H7 (cell line): ENCODE measurements at regions not wholly inside any gene's neighbourhood (a gene's known extent, or its start where the extent isn't known, plus 50 kb on each side); places are given as distances from the start of the nearest gene placed in this dataset.

Experiments
- DNase-seq: peaks from one replicate; pipeline ENCODE4 v3.0.0; 2012
- H3K27me3 ChIP-seq: 2 replicates; pipeline ENCODE4 v1.6.0; 2011; ENCODE audit warnings: mild to moderate bottlenecking, low read length; ENCODE audit not compliant: control insufficient read depth, insufficient read depth
- H3K36me3 ChIP-seq: replicated peaks from 2 replicates; pipeline ENCODE4 v1.5.1; 2011; ENCODE audit warnings: low read length; ENCODE audit not compliant: control insufficient read depth, insufficient read depth
- H3K4me3 ChIP-seq: 2 replicates; pipeline ENCODE4 v1.5.1; 2011; ENCODE audit warnings: low read depth, mild to moderate bottlenecking, control low read depth, low read length, moderate library complexity; ENCODE audit not compliant: insufficient read depth

DNA sequence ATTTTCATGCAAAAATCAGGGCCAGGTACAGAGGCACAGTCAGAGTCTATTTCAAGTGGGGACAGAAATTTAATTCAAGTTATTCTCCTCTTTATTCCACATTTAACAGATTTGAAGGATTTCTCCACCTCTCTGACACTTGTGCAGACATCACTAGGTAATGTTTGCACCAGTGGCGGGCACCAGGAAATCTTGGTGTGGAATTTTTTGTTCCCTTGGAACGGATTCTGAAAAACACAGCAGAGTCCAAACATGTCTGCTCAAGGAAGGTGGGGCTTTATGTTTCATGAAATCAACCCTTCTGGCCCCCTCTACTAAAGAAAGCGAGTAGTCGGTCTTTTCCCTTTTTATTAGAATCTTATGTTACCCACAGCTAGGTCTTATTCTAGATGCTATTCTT lies 271.2 kb upstream of the MDFIC2 start:
- DNase-seq: no peak
- no peaks in the 10 kb centered on the region for H3K36me3 ChIP-seq
- no peaks in the 10 kb centered on the region for H3K27me3 ChIP-seq
- H3K4me3 ChIP-seq: no peak overlapping the region

DNA sequence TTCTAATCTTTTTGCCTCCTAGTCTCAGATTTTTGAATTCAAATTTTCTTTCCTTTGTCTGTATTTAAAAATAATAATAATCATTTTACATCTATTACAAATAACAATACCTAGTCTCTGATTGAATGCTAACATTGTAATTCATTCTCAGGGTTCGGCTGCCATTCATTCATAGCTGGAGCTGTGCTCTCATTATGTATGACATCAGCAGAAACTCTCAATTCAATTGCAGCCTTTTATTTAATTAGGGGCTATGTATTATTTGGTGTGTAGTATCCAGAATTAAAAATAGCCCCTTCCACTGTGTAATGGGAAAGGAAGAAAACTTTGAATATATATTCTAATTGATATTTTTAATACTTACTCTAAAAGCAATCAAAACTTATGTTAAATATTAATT lies 270.4 kb upstream of the MDFIC2 start:
- no peaks in the 10 kb centered on the region for H3K36me3 ChIP-seq
- H3K4me3 ChIP-seq: no peak overlapping the region
- no peak for DNase-seq
- H3K27me3 ChIP-seq: no peaks in the 10 kb centered on the region

- Histone ChIP-seq H3K36me3 (no peaks in the 10 kb centered on the region), H3K27me3 (no peaks in the 10 kb centered on the region), H3K4me3 (no peak overlapping the region)
- no peak for DNase-seq
Measured at GRCh38 chr3:70580021-70580420, 267.6 kb upstream of the MDFIC2 start.

DNA sequence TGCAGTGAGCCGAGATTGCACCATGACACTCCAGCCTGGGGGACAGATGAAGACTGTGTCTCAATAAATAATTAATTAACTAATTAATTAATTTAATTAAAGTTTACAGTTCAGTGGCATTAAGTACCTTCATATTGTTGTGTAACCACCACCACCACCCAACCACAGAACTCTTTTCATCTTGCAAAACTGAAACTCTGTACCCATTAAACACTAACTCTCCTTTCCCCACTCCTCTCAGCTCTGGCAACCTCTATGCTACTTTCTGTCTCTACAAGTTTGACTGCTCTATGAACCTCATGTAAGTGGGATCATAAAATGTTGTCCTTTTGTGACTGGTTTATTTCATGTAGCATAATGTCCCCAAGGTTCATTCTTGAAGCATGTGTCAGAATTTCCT lies 259.3 kb upstream of the MDFIC2 start:
- no peak for DNase-seq
- Histone ChIP-seq H3K27me3 (no peaks in the 10 kb centered on the region), H3K36me3 (no peaks in the 10 kb centered on the region), H3K4me3 (no peak overlapping the region)

- Histone ChIP-seq H3K27me3 (no peaks in the 10 kb centered on the region), H3K4me3 (no peak overlapping the region), H3K36me3 (no peaks in the 10 kb centered on the region)
- DNase-seq: no peak
Measured at GRCh38 chr3:70570584-70570983, 258.1 kb upstream of the MDFIC2 start.

GRCh38 chr3:70568626-70569025 lies 256.2 kb upstream of the MDFIC2 start:
- no peak overlapping the region for H3K4me3 ChIP-seq
- H3K27me3 ChIP-seq: no peaks in the 10 kb centered on the region
- H3K36me3 ChIP-seq: no peaks in the 10 kb centered on the region
- no peak for DNase-seq

DNA sequence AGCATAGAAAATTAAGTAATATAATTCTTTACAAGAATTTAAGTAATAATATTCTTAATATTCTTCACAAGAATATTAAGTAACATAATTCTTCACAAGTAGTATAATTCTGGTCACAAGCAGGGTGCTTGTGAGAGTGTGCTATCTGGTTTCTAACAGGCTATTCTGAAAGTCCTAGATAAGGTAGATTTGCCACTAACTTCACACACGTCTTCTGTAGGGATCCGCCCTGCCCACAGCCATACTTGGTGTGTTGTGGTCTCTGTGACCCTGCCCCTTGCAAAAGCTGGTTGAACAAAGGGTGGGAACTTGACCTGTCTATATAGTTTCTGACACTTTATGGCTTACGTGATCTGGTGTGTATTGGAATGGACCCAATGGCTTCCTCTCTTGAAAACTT lies 253.4 kb upstream of the MDFIC2 start:
- Histone ChIP-seq H3K27me3 (no peaks in the 10 kb centered on the region), H3K4me3 (no peak overlapping the region), H3K36me3 (no peaks in the 10 kb centered on the region)
- no peak for DNase-seq

DNA sequence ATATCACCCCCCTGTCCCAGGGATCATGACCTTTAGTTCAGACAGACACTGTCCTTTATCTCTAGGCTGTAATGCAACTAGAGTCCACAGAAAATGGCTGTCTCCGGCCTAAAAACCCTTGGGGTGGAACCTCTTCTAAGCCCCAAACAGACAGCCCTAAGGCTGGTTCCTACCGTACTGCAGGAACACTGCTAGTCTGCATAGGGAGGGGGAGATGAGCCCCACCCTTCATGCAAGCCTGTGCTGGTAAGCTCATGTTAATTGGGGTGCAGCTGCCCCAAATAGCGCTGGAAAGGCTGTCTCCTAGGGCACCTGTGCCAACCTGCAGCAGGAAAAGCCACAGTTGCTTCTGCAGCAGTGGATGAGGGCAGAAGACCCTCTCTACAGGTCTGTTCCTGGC lies 252.1 kb upstream of the MDFIC2 start:
- no peak for DNase-seq
- no peaks in the 10 kb centered on the region for H3K27me3 ChIP-seq
- no peak overlapping the region for H3K4me3 ChIP-seq

GRCh38 chr3:70561796-70562195 lies 249.4 kb upstream of the MDFIC2 start:
- Histone ChIP-seq H3K36me3 (no peaks in the 10 kb centered on the region), H3K4me3 (no peak overlapping the region), H3K27me3 (no peaks in the 10 kb centered on the region)
- DNase-seq: no peak

More for the DNA sequence above, 252.1 kb upstream of the MDFIC2 start:
- H3K36me3 ChIP-seq: no peaks in the 10 kb centered on the region

DNA sequence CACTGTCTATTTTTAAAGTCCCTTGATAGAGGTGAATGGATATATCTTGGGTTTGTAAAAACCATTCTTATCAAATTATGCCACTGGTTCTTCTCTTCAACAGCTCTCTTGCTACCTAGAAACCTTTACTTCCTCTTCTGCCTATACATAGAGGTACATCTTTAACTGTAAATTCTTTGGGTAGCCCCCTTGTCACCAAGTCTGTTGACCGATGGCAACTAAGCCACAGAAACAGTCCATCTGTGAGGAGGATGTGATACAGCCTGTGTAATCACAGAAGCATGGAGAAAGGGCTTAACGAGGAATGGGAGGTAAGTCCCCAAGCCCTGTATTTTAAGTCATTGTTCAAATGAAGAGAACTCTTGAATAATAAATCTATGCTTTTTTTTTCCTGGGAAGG lies 246.5 kb upstream of the MDFIC2 start:
- no peaks in the 10 kb centered on the region for H3K36me3 ChIP-seq
- no peak overlapping the region for H3K4me3 ChIP-seq
- H3K27me3 ChIP-seq: no peaks in the 10 kb centered on the region
- no peak for DNase-seq

GRCh38 chr3:70557976-70558375 lies 245.5 kb upstream of the MDFIC2 start:
- Histone ChIP-seq H3K4me3 (no peak overlapping the region), H3K36me3 (no peaks in the 10 kb centered on the region), H3K27me3 (no peaks in the 10 kb centered on the region)
- DNase-seq: no peak

- Histone ChIP-seq H3K36me3 (no peaks in the 10 kb centered on the region), H3K4me3 (no peak overlapping the region), H3K27me3 (no peaks in the 10 kb centered on the region)
- DNase-seq: no peak
Measured at GRCh38 chr3:70556056-70556455, 243.6 kb upstream of the MDFIC2 start.

DNA sequence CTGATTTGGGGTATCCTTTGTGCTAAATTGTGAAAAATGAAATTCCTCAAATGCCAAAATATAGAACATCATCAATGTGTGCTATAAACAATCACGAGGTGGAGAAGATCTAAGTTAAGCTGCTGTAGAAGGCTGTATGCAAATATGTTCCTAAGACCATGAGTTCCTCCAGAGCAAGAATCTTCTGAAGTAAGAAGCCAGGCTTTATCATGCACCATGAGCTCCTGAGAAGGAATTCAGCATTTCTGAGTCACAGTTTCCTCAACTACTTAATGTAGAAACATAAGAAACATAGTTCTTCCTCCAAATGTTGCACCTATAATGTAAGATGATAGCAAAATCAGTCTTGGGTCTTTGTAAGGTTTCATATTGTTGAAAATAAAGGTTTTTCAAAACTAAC lies 241.7 kb upstream of the MDFIC2 start:
- DNase-seq: no peak
- no peaks in the 10 kb centered on the region for H3K36me3 ChIP-seq
- H3K4me3 ChIP-seq: no peak overlapping the region
- no peaks in the 10 kb centered on the region for H3K27me3 ChIP-seq

DNA sequence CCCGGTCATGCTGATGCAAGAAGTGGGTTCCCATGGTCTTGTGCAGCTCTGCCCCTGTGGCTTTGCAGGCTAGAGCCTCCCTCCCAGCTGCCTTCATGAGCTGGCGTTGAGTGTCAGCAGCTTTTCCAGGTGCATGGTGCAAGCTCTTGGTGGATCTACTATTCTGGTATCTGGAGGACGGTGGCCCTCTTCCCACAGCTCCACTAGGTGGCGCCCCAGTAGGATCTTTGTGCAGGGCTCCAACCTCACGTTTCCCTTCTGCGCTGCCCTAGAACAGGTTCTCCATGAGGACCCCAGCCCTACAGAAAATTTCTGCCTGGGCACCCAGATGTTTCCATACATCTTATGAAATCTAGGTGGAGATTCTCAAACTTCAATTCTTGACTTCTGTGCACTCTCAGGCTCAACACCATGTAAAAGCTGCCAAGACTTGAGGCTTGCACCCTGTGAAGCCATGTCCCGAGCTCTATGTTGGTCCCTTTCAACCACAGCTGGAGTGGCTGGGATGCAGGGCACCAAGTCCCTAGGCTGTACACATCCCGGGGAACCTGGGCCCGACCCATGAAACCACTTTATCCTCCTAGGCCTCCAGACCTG lies 238.4 kb upstream of the MDFIC2 start:
- no peak for DNase-seq
- Histone ChIP-seq H3K4me3 (no peak overlapping the region), H3K27me3 (no peaks in the 10 kb centered on the region), H3K36me3 (no peaks in the 10 kb centered on the region)

- Histone ChIP-seq H3K36me3 (no peaks in the 10 kb centered on the region), H3K4me3 (no peak overlapping the region), H3K27me3 (no peaks in the 10 kb centered on the region)
- no peak for DNase-seq
Measured at GRCh38 chr3:70546679-70547078, 234.2 kb upstream of the MDFIC2 start.

DNA sequence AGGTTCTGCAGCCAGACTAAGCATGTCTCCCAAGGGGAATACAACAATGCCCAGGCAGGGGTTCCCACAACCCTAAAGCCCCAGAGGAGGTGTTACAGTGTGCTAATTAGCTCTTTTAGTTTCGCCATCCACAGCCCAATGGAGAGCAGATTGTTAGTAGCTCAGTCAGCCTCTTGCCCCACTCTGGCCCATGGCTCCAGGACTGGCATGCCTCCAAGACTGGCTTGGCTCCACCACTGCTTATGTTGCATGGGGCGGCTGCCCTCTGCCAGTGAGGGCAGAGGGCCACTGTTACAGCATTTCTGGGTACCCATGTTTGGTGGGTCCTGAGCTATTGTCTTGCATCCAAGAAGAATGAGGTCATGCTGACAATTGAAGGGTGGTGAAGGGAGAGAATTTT lies 231.1 kb upstream of the MDFIC2 start:
- Histone ChIP-seq H3K4me3 (no peak overlapping the region), H3K36me3 (no peaks in the 10 kb centered on the region), H3K27me3 (no peaks in the 10 kb centered on the region)
- no peak for DNase-seq
